ENCODE measurements at regions not wholly inside any gene's neighbourhood (a gene's known extent, or its start where the extent isn't known, plus 50 kb on each side); places are given as distances from the start of the nearest gene placed in this dataset.
"Not testable (repeated sequence)": the region's sequence is repeated elsewhere in the genome, so short reads cannot be mapped to it uniquely, and the experiment has no call there.

- DNase-seq (ENCODE audit: low read depth in 3 of 3, low spot score in 1 of 3): no peak
Observed at GRCh38 chr6:111925296-111925695, 52.0 kb upstream of the FYN start.

GRCh38 chr6:111926731-111927302 lies 53.6 kb upstream of the FYN start:
- DNase-seq (ENCODE audit: low read depth in 3 of 3, low spot score in 1 of 3): no peak

GRCh38 chr6:111927321-111927720 lies 54.1 kb upstream of the FYN start:
- no peak for DNase-seq (ENCODE audit: low read depth in 3 of 3, low spot score in 1 of 3)

GRCh38 chr6:111928139-111928538 lies 54.9 kb upstream of the FYN start:
- no peak for DNase-seq (ENCODE audit: low read depth in 3 of 3, low spot score in 1 of 3)

- DNase-seq (ENCODE audit: low read depth in 3 of 3, low spot score in 1 of 3): not testable (repeated sequence)
Observed at GRCh38 chr6:111934611-111935010, 61.4 kb upstream of the FYN start.

DNA sequence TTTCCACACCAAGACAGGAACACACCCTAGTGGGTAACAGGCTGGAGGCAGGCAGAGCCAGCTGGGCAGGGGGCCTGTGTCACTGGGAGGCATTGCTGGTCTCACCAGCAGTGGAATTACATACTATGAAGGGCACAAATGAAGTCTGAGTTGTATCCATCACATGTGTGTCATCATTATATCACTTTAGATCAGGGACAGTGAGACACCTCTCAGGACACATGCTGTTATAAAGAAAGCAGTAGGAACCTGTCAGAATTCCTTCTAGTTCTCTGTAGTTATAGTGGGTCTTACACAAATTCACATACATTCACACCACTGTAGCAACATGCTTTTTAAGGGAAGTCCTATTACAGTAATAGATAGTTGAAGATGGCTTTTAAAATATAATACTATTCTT lies 63.5 kb upstream of the FYN start:
- no peak for DNase-seq (ENCODE audit: low read depth in 3 of 3, low spot score in 1 of 3)

GRCh38 chr6:111938710-111939109 lies 65.5 kb upstream of the FYN start:
- DNase-seq (ENCODE audit: low read depth in 3 of 3, low spot score in 1 of 3): no peak

DNA sequence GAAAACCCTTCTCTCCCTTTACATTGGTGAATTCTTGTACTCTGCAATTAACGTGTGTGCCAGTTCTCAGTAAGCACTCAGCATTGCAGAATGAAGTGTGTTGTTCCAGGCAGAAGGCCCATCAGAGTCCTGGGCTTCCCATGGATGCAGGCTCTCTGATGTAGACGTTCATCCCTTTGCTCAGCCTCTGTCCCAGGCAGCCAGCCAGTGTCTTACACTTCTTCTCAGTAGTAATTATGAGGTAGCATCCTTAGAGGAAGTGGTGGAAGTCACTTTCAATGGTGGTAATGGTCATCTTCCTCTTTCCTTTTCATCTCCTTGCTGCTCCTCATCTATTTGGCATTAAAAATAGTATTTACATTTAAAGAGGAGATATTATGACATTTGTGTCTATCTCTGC lies 66.7 kb upstream of the FYN start:
- DNase-seq (ENCODE audit: low read depth in 3 of 3, low spot score in 1 of 3): no peak

DNA sequence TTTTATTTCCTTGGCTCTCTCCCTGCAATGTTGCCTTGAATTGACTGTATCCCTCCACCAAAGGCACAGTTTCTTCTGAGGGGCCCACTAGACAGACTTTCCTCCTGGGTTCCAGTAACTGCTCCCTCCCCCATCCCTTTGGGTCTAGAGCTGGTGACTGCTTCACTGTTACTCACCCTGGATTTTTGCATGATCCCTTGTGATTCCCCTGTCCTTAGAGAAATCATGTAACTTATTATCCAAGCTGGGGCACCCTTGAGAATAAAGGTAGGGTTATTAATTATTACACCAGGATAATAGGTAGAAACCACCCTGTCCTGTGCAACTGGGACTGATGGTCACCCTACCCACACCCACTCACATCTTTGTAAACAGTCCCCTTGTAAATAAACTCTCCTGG lies 67.5 kb upstream of the FYN start:
- no peak for DNase-seq (ENCODE audit: low read depth in 3 of 3, low spot score in 1 of 3)

DNA sequence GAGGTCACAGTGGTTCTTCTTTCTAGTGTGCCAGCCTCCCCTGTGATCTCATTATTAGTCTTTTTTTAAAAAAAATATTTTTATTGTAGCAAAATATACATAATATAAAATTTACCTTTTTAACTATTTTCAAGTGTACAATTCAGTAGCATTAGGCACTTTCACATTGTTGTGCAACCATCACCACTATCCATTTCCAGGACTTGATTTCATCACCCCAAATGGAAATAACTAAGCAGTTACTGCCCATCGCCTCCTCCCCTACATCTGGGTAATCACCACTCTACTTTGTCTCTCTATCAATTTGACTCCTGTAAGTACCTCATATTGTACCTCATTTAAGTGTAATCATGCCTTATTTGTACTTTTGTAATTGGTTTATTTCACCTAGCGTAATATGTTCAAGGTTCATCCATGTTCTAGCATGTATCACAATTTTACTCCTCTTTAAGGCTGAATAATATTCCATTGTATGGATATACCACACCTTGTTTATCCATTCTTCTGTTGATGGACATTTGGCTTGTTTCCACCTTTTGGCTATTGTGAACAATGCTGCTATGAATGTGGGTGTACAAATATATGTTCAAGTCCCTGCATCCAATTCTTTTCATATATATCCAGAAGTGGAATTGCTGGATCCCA lies 68.6 kb upstream of the FYN start:
- DNase-seq (ENCODE audit: low read depth in 3 of 3, low spot score in 1 of 3): no peak

- DNase-seq (ENCODE audit: low read depth in 3 of 3, low spot score in 1 of 3): no peak
Observed at GRCh38 chr6:111942561-111942960, 69.3 kb upstream of the FYN start.

DNA sequence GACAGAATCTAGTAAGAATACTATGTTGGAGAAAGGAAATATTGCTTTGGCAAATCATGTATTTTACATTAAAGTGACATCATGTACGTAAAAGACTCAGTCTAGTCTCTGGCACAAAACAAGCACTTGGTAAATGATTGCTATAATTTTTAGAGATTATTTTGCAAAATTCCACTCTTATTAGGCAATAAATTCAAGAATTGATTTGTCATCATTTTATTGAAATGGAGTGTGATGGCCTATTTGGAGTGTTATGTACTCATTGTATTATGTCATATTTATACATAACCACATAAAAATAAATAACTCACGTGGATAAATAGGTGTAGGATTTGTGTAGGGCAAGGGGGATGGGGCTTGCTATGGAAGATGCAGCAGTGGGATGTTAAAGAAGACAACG lies 70.0 kb upstream of the FYN start:
- DNase-seq (ENCODE audit: low read depth in 3 of 3, low spot score in 1 of 3): no peak

DNA sequence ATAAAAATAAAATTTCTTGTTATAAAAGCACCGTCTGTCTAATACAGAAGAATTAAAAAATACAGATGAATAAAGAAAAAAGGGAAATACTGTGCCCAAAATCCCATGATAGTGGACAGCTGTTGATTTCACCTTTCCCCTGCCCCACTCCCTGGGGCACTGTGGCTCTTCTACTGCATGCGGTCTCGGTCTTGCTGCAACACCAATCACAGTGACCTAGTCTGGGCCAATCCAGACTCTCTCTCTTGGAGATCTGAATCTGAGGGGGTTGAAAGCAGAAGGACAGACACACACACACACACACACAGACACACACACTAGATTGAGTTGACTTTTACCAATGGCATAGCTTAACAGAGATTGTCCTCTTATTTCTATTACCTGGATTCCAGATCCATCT lies 70.5 kb upstream of the FYN start:
- DNase-seq (ENCODE audit: low read depth in 3 of 3, low spot score in 1 of 3): no peak

DNA sequence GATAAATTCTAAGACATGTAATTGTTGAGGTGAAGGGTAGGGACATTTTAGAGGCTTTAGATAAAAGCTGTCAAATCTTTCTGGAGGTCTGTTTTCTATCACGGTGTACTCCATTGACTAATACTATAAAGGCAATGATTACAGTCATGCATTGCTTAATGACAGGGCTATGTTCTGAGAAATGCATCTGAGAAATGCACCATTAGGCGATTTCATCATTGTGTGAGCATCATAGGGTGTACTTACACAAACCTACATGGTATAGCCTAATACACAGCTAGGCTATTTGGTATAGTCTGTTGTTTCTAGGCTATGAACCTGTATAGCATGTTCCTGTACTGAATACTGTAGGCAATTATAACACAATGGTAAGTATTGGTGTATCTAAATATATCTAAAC lies 71.3 kb upstream of the FYN start:
- DNase-seq (ENCODE audit: low read depth in 3 of 3, low spot score in 1 of 3): no peak

DNA sequence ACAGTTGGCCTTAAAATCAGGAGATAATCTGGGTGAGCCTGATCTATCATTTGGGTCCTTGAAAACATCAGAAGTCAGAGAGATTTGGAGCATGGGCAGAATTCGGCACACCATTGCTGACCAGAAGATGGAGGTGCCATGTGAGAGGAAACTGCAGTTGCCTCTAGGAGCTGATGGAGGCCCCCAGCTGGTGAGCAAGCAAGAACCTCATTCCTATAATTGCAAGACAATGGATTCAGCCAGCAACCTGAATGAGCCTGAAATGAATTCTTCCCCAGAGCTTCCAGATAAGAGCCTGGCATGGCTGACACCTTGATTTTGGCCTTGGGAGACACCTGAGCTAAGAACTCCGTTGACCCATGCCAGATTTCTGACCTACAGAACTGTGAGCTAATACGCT lies 76.3 kb upstream of the FYN start:
- no peak for DNase-seq (ENCODE audit: low read depth in 3 of 3, low spot score in 1 of 3)

DNA sequence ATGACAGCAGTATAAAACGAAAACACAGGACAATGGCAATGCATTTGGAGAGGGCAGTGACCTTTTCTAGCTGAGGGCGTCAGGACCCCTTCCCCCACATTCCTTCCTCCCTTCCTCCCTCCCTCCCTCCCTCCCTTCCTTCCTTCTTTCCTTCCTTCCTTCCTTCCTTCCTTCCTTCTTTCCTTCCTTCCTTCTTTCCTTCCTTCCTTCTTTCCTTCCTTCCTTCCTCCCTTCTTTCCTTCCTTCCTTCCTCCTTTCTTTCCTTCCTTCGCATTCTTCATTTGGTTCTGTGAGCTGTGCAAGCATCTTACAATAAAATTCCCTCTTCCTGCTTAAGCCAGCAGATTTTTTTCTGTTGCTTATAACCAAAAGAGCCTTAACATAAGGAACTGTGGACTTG lies 76.7 kb upstream of the FYN start:
- not testable (repeated sequence) for DNase-seq (ENCODE audit: low read depth in 3 of 3, low spot score in 1 of 3)

DNA sequence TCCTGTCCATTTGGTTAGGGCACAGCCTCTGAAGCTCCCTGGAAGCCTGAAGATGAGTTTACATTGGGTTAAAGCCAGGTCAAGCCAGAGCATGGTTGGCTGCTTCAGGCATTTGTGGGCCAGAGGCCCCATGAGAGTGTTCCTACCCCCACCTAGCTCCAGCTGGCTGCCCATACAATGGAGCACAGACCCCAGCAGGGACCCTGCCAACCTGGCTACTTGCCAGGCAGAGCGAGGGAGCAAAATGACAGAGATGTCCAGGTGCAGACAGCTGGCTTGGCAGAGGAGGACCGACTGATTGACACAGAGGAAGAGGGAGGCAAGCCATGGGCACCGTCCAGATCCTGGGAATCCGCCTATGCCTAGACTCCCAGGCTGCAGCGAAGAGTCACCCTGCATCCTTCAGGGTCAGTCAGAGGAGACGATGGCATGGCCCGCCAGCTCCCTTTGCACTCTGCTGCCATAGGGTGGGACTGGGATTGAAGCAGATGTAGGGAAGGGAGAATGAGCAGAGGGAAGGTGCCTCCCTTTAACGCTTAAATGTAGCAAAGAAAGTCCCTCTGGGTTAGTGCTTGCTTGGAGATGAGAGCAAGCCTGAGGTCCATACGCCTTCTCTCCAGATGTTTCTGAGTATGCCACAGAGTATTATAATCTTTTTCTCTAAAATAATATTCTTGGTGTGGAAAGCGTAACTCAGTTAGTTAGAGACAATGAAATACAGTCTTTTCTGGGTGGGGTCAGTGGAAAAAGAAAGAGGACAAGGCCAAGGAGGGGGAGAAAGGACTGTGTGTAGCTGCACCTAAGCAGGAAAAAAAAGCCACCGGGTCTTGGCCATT lies 77.6 kb upstream of the FYN start:
- DNase-seq (ENCODE audit: low read depth in 3 of 3, low spot score in 1 of 3): no peak

DNA sequence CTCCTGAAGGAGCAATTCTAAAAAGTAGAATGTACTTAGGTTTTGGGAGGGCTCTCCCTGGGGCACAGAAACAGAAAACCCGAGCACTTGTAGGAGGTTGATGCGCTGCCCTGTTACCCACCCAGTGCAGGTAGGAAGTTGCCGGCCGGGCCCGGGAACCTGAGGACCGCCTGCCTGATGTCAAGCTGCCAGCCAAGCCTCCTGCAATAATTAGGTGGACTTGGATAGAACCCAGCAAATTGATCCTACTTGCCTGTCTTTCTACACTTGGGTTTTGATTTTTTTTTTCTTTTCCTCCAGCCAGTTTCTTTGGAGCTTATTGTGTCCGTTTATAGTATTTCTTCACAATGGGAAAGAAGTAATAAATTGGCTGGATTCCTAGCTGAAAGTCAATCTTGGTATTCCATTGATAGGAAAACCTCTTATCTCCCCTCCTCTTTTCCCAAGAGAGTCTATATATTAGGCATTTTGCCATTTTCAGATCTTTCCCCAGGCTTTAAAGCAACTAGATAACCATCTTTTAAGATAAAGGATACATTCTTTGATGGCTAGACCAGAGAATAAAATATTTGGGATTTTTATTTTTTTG lies 78.3 kb upstream of the FYN start:
- no peak for DNase-seq (ENCODE audit: low read depth in 3 of 3, low spot score in 1 of 3)

GRCh38 chr6:111952274-111952673 lies 79.0 kb upstream of the FYN start:
- no peak for DNase-seq (ENCODE audit: low read depth in 3 of 3, low spot score in 1 of 3)

GRCh38 chr6:111952821-111953540 lies 79.7 kb upstream of the FYN start:
- no peak for DNase-seq (ENCODE audit: low read depth in 3 of 3, low spot score in 1 of 3)

- DNase-seq (ENCODE audit: low read depth in 3 of 3, low spot score in 1 of 3): no peak
Observed at GRCh38 chr6:111956098-111956497, 82.8 kb upstream of the FYN start.

All from stimulated activated CD4-positive, alpha-beta T cell treated with anti-CD3 and anti-CD28 coated beads, TNF-alpha, amount 100 ng/mL, for 1 hour (primary cell).